B cell (primary cell): ENCODE measurements at regions not wholly inside any gene's neighbourhood (a gene's known extent, or its start where the extent isn't known, plus 50 kb on each side); places are given as distances from the start of the nearest gene placed in this dataset.

Experiments
- ATAC-seq: fragments of 200-7000 bp; cut with Tn5 transposase; one replicate; pipeline ENCODE4 v1.10.0; 2021; ENCODE audit warnings: low read depth, mild to moderate bottlenecking, moderate number of reproducible peaks, moderate library complexity
- CTCF ChIA-PET: fragments of 350-600 bp; sonication (Branson Sonifier 250); formaldehyde crosslinking; loops from one replicate; lab custom pipeline; 2021; ENCODE audit warnings: antibody characterized with exemption, inconsistent platforms; lab: Charles Lee
- POLR2A ChIA-PET: fragments of 350-600 bp; sonication (Branson Sonifier 250); formaldehyde crosslinking; loops from one replicate; lab custom pipeline; 2021; ENCODE audit warnings: antibody characterized with exemption; lab: Charles Lee
- DNase-seq: peaks from one replicate; pipeline ENCODE4 v3.0.0; 2013
- H2AFZ ChIP-seq: 2 replicates; pipeline ENCODE4 v1.6.1; 2012; ENCODE audit warnings: mild to moderate bottlenecking, low read depth, low read length; ENCODE audit not compliant: insufficient read depth, poor library complexity, severe bottlenecking
- H3K27ac ChIP-seq, 2 donors: 1 replicate in 1 of 2; 2 replicates in 1 of 2; pipeline ENCODE4 v1.5.1; 2012 to 2013; ENCODE audit warnings: low read length in 2 of 2, mild to moderate bottlenecking in 2 of 2, moderate library complexity in 1 of 2
- H3K27me3 ChIP-seq, 4 experiments: fragments of 200-600 bp in 1 of 4; sonication (generic) in 1 of 4; replicated peaks in 1 of 4; 1 replicate in 2 of 4; 2 replicates in 2 of 4; pipeline versions ENCODE4 v1.6.1 to v1.7.0; 2013 to 2016; ENCODE audit warnings: low read length in 3 of 4, mild to moderate bottlenecking in 2 of 4, mixed read lengths in 1 of 4, moderate library complexity in 1 of 4; ENCODE audit not compliant: insufficient read depth in 4 of 4, control insufficient read depth in 3 of 4; ENCODE audit errors: control extremely low read depth in 1 of 4
- H3K36me3 ChIP-seq, 2 experiments: replicated peaks in 1 of 2; 1 replicate in 1 of 2; 2 replicates in 1 of 2; pipeline versions ENCODE4 v1.6.1 to v1.7.1; 2013; ENCODE audit warnings: low read length in 1 of 2; ENCODE audit not compliant: insufficient read depth in 2 of 2, control insufficient read depth in 1 of 2; ENCODE audit errors: control extremely low read depth in 1 of 2, extremely low read depth in 1 of 2
- H3K4me1 ChIP-seq, 2 donors: fragments of 200-600 bp in 1 of 2; sonication (generic) in 1 of 2; 1 replicate in 1 of 2; 2 replicates in 1 of 2; pipeline versions ENCODE4 v1.5.1 to v1.6.1; 2013 to 2017; ENCODE audit warnings: low read length in 2 of 2; ENCODE audit not compliant: control insufficient read depth in 2 of 2, insufficient read depth in 2 of 2
- H3K4me2 ChIP-seq: replicated peaks from 2 replicates; pipeline ENCODE3; 2012; ENCODE audit warnings: mild to moderate bottlenecking, low read depth, low read length; ENCODE audit not compliant: poor library complexity, severe bottlenecking
- H3K4me3 ChIP-seq, 5 experiments: fragments of 200-600 bp in 1 of 5; sonication (generic) in 1 of 5; 1 replicate in 3 of 5; 2 replicates in 2 of 5; pipeline versions ENCODE4 v1.5.1 to v1.7.0; 2011 to 2016; ENCODE audit warnings: low read length in 4 of 5, mild to moderate bottlenecking in 4 of 5, low read depth in 2 of 5, control low read depth in 1 of 5, moderate library complexity in 1 of 5; ENCODE audit not compliant: insufficient read depth in 1 of 5; ENCODE audit errors: control extremely low read depth in 1 of 5, extremely low read depth in 1 of 5
- H3K79me2 ChIP-seq: fragments of 200-600 bp; sonication (generic); one replicate; pipeline ENCODE4 v1.6.0; 2016; ENCODE audit warnings: low read length; ENCODE audit not compliant: control insufficient read depth, insufficient read depth
- H3K9ac ChIP-seq: fragments of 200-600 bp; sonication (generic); 2 replicates; pipeline ENCODE4 v1.6.1; 2017; ENCODE audit warnings: mild to moderate bottlenecking, low read length, moderate library complexity
- H3K9me3 ChIP-seq, 3 donors: one replicate each; pipeline versions ENCODE4 v1.6.1 to v1.7.1; 2013; ENCODE audit warnings: low read length in 2 of 3; ENCODE audit not compliant: control insufficient read depth in 2 of 3, insufficient read depth in 1 of 3; ENCODE audit errors: control extremely low read depth in 1 of 3
- H4K20me1 ChIP-seq: 2 replicates; pipeline ENCODE4 v1.6.0; 2012; ENCODE audit warnings: mild to moderate bottlenecking, low read length; ENCODE audit not compliant: insufficient read depth, control insufficient read depth, poor library complexity, severe bottlenecking
- H3K27ac Mint-ChIP-seq: one replicate; pipeline ENCODE4 v1.8.0; 2021; ENCODE audit warnings: mixed read lengths
- H3K27me3 Mint-ChIP-seq: one replicate; pipeline ENCODE4 v1.8.0; 2021; ENCODE audit warnings: mixed read lengths
- H3K4me1 Mint-ChIP-seq: one replicate; pipeline ENCODE4 v1.8.0; 2021; ENCODE audit warnings: mixed read lengths
- H3K4me3 Mint-ChIP-seq: one replicate; pipeline ENCODE4 v1.8.0; 2021; ENCODE audit warnings: mixed read lengths
- H3K9me3 Mint-ChIP-seq: one replicate; pipeline ENCODE4 v1.8.0; 2022; ENCODE audit warnings: mixed read lengths; ENCODE audit not compliant: insufficient read depth
- EZH2 ChIP-seq: IDR thresholded peaks from 2 replicates; pipeline ENCODE4 v1.6.1; 2012; ENCODE audit warnings: borderline replicate concordance, low read depth, mild to moderate bottlenecking, moderate library complexity, low read length; ENCODE audit not compliant: insufficient read depth, poor library complexity, severe bottlenecking
- WGBS: methylation state at CpG from one replicate; pipeline ENCODE4 v1.1.5; 2013; ENCODE audit warnings: missing lambda C conversion rate; ENCODE audit not compliant: insufficient coverage; 5-methylcytosine and 5-hydroxymethylcytosine counted together
- intact Hi-C: fragments of 100-400 bp; cut with micrococcal nuclease; formaldehyde crosslinking; loops from one replicate; pipeline ENCODE4 v1.10.0; 2022
- TF ChIP-seq, protein P1 (sequence below): fragments of 200-600 bp; IDR thresholded peaks from one replicate; pipeline ENCODE4 v1.8.0; 2022; ENCODE audit warnings: antibody characterized with exemption, mild to moderate bottlenecking

DNA sequence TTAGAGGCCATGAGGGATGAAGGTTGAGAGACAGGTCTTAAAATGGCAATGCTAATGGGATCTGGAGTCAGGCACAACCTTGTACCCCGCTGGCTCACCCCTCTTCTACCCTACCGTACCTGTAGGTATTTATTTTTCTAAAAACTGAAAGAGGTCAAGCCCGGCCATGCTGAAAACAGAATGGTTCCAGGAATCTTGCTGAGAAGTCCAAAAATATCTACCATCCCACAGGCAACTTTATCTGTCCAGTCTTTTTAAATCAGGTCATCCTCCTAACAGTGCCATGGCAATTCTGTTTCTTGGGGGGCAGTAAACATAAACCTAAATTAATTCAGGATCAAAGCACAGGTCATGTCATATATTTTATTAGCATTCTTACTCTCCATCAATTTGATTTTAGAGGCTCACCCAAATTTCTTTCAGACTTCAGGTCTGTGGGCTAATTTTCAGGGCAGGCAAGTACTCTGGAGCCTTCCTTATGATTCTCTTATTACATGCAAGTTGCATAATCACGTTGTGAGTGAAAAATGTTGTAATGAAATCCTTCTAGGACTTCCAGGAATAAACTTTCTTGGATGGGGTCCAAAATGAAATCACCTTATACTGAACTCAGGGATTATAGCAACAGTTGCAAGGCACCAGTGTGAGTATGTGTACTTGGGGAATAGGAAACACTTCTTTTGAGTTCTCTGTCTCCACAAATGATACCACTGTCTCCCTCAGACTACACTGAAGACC, 102.7 kb upstream of the NREP start:
- no peak overlapping the region for H3K4me2 ChIP-seq
- H3K27me3 Mint-ChIP-seq: peaks cover 7% of the 10 kb centered on the region
- no peaks in the 10 kb centered on the region for H3K36me3 ChIP-seq
- CTCF ChIA-PET: interaction anchor here (0.8 kb wide), 1 partner anchor 10 kb away, joined by 3 read pairs; no protein-coding TSS in a partner anchor
- H3K4me3 Mint-ChIP-seq: no peak overlapping the region
- POLR2A ChIA-PET: no interaction called here
- H2AFZ ChIP-seq: no peak overlapping the region
- ATAC-seq (no peak), DNase-seq (no peak)
- no peak for TF ChIP-seq EZH2
- TF ChIP-seq, protein P1, sequence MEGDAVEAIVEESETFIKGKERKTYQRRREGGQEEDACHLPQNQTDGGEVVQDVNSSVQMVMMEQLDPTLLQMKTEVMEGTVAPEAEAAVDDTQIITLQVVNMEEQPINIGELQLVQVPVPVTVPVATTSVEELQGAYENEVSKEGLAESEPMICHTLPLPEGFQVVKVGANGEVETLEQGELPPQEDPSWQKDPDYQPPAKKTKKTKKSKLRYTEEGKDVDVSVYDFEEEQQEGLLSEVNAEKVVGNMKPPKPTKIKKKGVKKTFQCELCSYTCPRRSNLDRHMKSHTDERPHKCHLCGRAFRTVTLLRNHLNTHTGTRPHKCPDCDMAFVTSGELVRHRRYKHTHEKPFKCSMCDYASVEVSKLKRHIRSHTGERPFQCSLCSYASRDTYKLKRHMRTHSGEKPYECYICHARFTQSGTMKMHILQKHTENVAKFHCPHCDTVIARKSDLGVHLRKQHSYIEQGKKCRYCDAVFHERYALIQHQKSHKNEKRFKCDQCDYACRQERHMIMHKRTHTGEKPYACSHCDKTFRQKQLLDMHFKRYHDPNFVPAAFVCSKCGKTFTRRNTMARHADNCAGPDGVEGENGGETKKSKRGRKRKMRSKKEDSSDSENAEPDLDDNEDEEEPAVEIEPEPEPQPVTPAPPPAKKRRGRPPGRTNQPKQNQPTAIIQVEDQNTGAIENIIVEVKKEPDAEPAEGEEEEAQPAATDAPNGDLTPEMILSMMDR: no peak
- H3K27ac ChIP-seq: no peak overlapping the region
- H3K79me2 ChIP-seq: no peaks in the 10 kb centered on the region
- no peaks in the 10 kb centered on the region for H3K4me1 ChIP-seq
- H3K27me3 ChIP-seq: no peaks in the 10 kb centered on the region
- H4K20me1 ChIP-seq: no peaks in the 10 kb centered on the region
- H3K9me3 ChIP-seq: no peaks in the 10 kb centered on the region
- intact Hi-C loops: no loop called here
- no peak overlapping the region for H3K9ac ChIP-seq
- H3K27ac Mint-ChIP-seq: no peak overlapping the region
- no CpG with 5 or more reads among the region's 4 CpGs for WGBS
- H3K4me1 Mint-ChIP-seq: no peaks in the 10 kb centered on the region
- no peak overlapping the region for H3K4me3 ChIP-seq
- no peaks in the 10 kb centered on the region for H3K9me3 Mint-ChIP-seq

DNA sequence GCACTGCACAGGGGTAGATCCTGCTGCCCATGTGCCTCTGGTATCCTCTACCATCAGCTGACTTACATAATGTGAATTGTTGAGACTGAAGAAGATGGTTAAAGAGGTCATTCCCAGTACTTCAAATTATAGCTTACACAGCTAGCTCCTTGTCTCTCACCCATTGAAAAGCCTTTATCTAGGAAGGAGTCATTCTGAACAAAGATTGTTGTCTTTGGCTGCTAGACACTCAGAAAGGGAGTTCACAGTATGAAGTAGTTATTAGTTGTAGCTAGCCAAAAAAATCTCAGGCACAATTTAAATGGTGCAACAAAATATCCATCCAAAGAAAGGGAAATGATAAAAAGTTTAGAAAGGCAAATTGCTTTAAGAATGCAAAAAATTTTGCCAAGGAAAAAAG, 102.0 kb upstream of the NREP start:
- Histone ChIP-seq H2AFZ (no peak overlapping the region), H3K4me1 (peaks cover 4% of the 10 kb centered on the region in 2 donors), H3K4me2 (no peak overlapping the region), H3K9me3 (no peaks in the 10 kb centered on the region), H3K36me3 (no peaks in the 10 kb centered on the region), H3K9ac (no peak overlapping the region), H3K79me2 (no peaks in the 10 kb centered on the region), H3K4me3 (no peak overlapping the region), H3K27me3 (no peaks in the 10 kb centered on the region), H3K27ac (no peak overlapping the region), H4K20me1 (no peaks in the 10 kb centered on the region)
- ATAC-seq: no peak
- DNase-seq: no peak
- Mint-ChIP-seq H3K4me1 (peaks cover 3% of the 10 kb centered on the region), H3K4me3 (no peak overlapping the region), H3K9me3 (no peaks in the 10 kb centered on the region), H3K27me3 (peaks cover 7% of the 10 kb centered on the region), H3K27ac (no peak overlapping the region)
- intact Hi-C loops: no loop called here
- no peak for TF ChIP-seq EZH2
- TF ChIP-seq, protein P1: no peak
- ChIA-PET CTCF (interaction anchor here (0.8 kb wide), 1 partner anchor 9 kb away, joined by 3 read pairs; no protein-coding TSS in a partner anchor), POLR2A (no interaction called here)
